SK-N-SH treated with all-trans-retinoic acid at 6 μM for 48 hours (cell line): ENCODE measurements at regions not wholly inside any gene's neighbourhood (a gene's known extent, or its start where the extent isn't known, plus 50 kb on each side); places are given as distances from the start of the nearest gene placed in this dataset.

Experiments
- ATAC-seq: fragments of 200-7000 bp; cut with Tn5 transposase; 3 replicates; pipeline ENCODE4 v1.9.1; 2020; ENCODE audit warnings: mild to moderate bottlenecking, moderate library complexity
- ARNTL ChIP-seq: fragments of 450-650 bp; formaldehyde crosslinking; IDR thresholded peaks from 2 replicates; pipeline ENCODE4 v1.5.0; 2020; ENCODE audit warnings: low read depth, mild to moderate bottlenecking, moderate library complexity, borderline replicate concordance
- BACH2 ChIP-seq: fragments of 250-450 bp; sonication (Bioruptor Pico); IDR thresholded peaks from 2 replicates; pipeline ENCODE4 v1.9.0; 2021; ENCODE audit warnings: mild to moderate bottlenecking, borderline replicate concordance
- CSDC2 ChIP-seq: fragments of 250-450 bp; sonication (Bioruptor Pico); IDR thresholded peaks from 2 replicates; pipeline ENCODE4 v1.5.0; 2020; ENCODE audit warnings: mild to moderate bottlenecking, moderate library complexity
- ESRRG ChIP-seq: fragments of 250-450 bp; sonication (Bioruptor Pico); IDR thresholded peaks from 2 replicates; pipeline ENCODE4 v1.6.1; 2021; ENCODE audit warnings: mild to moderate bottlenecking
- GLIS3 ChIP-seq: fragments of 250-450 bp; sonication (Bioruptor Pico); IDR thresholded peaks from 2 replicates; pipeline ENCODE4 v1.5.0; 2020; ENCODE audit warnings: mild to moderate bottlenecking, moderate library complexity
- ISL1 ChIP-seq: fragments of 250-450 bp; sonication (Bioruptor Pico); IDR thresholded peaks from 2 replicates; pipeline ENCODE4 v2.1.2; 2022; ENCODE audit warnings: mild to moderate bottlenecking, moderate library complexity
- PPARA ChIP-seq: fragments of 250-450 bp; sonication (Bioruptor Pico); IDR thresholded peaks from 2 replicates; pipeline ENCODE4 v1.5.0; 2020; ENCODE audit warnings: mild to moderate bottlenecking, borderline replicate concordance
- SNAI2 ChIP-seq: fragments of 250-450 bp; sonication (Bioruptor Pico); IDR thresholded peaks from 2 replicates; pipeline ENCODE4 v1.5.0; 2020; ENCODE audit warnings: mild to moderate bottlenecking, moderate library complexity
- TCF4 ChIP-seq: fragments of 250-450 bp; sonication (Bioruptor Pico); IDR thresholded peaks from 2 replicates; pipeline ENCODE4 v1.8.0; 2021; ENCODE audit warnings: mild to moderate bottlenecking, moderate library complexity, borderline replicate concordance
- TOX ChIP-seq: fragments of 250-450 bp; sonication (Bioruptor Pico); IDR thresholded peaks from 2 replicates; pipeline ENCODE4 v1.8.0; 2021; ENCODE audit warnings: mild to moderate bottlenecking, moderate library complexity, borderline replicate concordance
- ZC3H10 ChIP-seq: fragments of 250-450 bp; sonication (Bioruptor Pico); IDR thresholded peaks from 2 replicates; pipeline ENCODE4 v1.5.1; 2021; ENCODE audit warnings: mild to moderate bottlenecking, moderate library complexity
- ZFP3 ChIP-seq: fragments of 250-450 bp; sonication (Bioruptor Pico); IDR thresholded peaks from 2 replicates; pipeline ENCODE4 v1.5.0; 2020; ENCODE audit warnings: mild to moderate bottlenecking, moderate library complexity
- ZFP30 ChIP-seq: fragments of 450-650 bp; formaldehyde crosslinking; IDR thresholded peaks from 2 replicates; pipeline ENCODE4 v1.5.0; 2022; ENCODE audit warnings: mild to moderate bottlenecking, moderate library complexity
- ZNF565 ChIP-seq: fragments of 450-650 bp; formaldehyde crosslinking; conservative IDR thresholded peaks from 2 replicates; pipeline ENCODE4 v1.5.0; 2020; ENCODE audit warnings: low read depth, mild to moderate bottlenecking, moderate library complexity
- ZNF70 ChIP-seq: fragments of 450-650 bp; formaldehyde crosslinking; IDR thresholded peaks from 2 replicates; pipeline ENCODE4 v1.5.0; 2020; ENCODE audit warnings: mild to moderate bottlenecking, moderate library complexity
- ZNF8 ChIP-seq: fragments of 450-650 bp; formaldehyde crosslinking; IDR thresholded peaks from 2 replicates; pipeline ENCODE4 v1.5.0; 2020; ENCODE audit warnings: mild to moderate bottlenecking, moderate library complexity
- TF ChIP-seq, protein P1 (sequence below): fragments of 250-450 bp; sonication (Bioruptor Pico); IDR thresholded peaks from 2 replicates; pipeline ENCODE4 v1.5.1; 2020; ENCODE audit warnings: low read depth, mild to moderate bottlenecking, moderate library complexity
- TF ChIP-seq, protein P2 (sequence below): fragments of 250-450 bp; sonication (Bioruptor Pico); IDR thresholded peaks from 2 replicates; pipeline ENCODE4 v1.8.0; 2020; ENCODE audit warnings: mild to moderate bottlenecking, moderate library complexity, borderline replicate concordance
- TF ChIP-seq, protein P3 (sequence below): fragments of 250-450 bp; sonication (Bioruptor Pico); IDR thresholded peaks from 2 replicates; pipeline ENCODE4 v1.8.0; 2021; ENCODE audit warnings: low read depth, mild to moderate bottlenecking, moderate library complexity, borderline replicate concordance
- TF ChIP-seq, protein P4 (sequence below): fragments of 250-450 bp; sonication (Bioruptor Pico); IDR thresholded peaks from 2 replicates; pipeline ENCODE4 v1.5.0; 2020; ENCODE audit warnings: mild to moderate bottlenecking, moderate library complexity
- TF ChIP-seq, protein P5 (sequence below): fragments of 250-450 bp; sonication (Bioruptor Pico); IDR thresholded peaks from 2 replicates; pipeline ENCODE4 v1.5.1; 2021; ENCODE audit warnings: mild to moderate bottlenecking, moderate library complexity

DNA sequence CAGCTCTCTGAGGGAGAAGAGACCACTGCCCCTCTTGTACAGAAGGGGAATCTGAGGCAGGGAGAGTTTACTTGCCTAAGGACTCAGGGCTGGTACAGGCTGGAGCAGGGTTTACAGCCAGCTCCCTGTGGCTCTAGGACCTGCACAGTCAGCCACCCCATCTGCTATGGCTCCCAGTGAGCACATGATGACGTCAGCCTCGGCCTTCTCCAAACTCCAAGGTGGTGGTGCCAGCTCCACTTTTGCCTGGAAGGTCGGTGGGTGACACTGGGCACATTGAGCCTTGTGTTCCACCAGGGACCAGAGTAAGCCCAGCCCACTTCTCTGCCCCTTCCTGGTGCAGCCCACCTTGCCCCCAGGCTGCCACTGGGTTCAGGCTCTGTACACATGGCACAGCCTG, 202.2 kb downstream of the ENGASE start:
- no peak for ATAC-seq
- TF ChIP-seq, protein P1, sequence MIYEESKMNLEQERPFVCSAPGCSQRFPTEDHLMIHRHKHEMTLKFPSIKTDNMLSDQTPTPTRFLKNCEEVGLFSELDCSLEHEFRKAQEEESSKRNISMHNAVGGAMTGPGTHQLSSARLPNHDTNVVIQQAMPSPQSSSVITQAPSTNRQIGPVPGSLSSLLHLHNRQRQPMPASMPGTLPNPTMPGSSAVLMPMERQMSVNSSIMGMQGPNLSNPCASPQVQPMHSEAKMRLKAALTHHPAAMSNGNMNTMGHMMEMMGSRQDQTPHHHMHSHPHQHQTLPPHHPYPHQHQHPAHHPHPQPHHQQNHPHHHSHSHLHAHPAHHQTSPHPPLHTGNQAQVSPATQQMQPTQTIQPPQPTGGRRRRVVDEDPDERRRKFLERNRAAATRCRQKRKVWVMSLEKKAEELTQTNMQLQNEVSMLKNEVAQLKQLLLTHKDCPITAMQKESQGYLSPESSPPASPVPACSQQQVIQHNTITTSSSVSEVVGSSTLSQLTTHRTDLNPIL (CRISPR knock-in tag), result no peak
- TF ChIP-seq ZNF8 (CRISPR knock-in tag), result no peak
- no peak for TF ChIP-seq ZC3H10
- TF ChIP-seq ZFP30 (CRISPR knock-in tag), result no peak
- TF ChIP-seq, protein P2, sequence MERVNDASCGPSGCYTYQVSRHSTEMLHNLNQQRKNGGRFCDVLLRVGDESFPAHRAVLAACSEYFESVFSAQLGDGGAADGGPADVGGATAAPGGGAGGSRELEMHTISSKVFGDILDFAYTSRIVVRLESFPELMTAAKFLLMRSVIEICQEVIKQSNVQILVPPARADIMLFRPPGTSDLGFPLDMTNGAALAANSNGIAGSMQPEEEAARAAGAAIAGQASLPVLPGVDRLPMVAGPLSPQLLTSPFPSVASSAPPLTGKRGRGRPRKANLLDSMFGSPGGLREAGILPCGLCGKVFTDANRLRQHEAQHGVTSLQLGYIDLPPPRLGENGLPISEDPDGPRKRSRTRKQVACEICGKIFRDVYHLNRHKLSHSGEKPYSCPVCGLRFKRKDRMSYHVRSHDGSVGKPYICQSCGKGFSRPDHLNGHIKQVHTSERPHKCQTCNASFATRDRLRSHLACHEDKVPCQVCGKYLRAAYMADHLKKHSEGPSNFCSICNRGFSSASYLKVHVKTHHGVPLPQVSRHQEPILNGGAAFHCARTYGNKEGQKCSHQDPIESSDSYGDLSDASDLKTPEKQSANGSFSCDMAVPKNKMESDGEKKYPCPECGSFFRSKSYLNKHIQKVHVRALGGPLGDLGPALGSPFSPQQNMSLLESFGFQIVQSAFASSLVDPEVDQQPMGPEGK (CRISPR knock-in tag), result no peak
- no peak for TF ChIP-seq ESRRG
- TF ChIP-seq ZNF565 (CRISPR knock-in tag), result no peak
- TF ChIP-seq, protein P3, sequence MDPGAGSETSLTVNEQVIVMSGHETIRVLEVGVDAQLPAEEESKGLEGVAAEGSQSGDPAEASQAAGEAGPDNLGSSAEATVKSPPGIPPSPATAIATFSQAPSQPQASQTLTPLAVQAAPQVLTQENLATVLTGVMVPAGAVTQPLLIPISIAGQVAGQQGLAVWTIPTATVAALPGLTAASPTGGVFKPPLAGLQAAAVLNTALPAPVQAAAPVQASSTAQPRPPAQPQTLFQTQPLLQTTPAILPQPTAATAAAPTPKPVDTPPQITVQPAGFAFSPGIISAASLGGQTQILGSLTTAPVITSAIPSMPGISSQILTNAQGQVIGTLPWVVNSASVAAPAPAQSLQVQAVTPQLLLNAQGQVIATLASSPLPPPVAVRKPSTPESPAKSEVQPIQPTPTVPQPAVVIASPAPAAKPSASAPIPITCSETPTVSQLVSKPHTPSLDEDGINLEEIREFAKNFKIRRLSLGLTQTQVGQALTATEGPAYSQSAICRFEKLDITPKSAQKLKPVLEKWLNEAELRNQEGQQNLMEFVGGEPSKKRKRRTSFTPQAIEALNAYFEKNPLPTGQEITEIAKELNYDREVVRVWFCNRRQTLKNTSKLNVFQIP, result no peak
- TF ChIP-seq ISL1 (CRISPR knock-in tag), result no peak
- TF ChIP-seq, protein P4, sequence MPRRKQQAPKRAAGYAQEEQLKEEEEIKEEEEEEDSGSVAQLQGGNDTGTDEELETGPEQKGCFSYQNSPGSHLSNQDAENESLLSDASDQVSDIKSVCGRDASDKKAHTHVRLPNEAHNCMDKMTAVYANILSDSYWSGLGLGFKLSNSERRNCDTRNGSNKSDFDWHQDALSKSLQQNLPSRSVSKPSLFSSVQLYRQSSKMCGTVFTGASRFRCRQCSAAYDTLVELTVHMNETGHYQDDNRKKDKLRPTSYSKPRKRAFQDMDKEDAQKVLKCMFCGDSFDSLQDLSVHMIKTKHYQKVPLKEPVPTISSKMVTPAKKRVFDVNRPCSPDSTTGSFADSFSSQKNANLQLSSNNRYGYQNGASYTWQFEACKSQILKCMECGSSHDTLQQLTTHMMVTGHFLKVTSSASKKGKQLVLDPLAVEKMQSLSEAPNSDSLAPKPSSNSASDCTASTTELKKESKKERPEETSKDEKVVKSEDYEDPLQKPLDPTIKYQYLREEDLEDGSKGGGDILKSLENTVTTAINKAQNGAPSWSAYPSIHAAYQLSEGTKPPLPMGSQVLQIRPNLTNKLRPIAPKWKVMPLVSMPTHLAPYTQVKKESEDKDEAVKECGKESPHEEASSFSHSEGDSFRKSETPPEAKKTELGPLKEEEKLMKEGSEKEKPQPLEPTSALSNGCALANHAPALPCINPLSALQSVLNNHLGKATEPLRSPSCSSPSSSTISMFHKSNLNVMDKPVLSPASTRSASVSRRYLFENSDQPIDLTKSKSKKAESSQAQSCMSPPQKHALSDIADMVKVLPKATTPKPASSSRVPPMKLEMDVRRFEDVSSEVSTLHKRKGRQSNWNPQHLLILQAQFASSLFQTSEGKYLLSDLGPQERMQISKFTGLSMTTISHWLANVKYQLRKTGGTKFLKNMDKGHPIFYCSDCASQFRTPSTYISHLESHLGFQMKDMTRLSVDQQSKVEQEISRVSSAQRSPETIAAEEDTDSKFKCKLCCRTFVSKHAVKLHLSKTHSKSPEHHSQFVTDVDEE, result no peak
- TF ChIP-seq SNAI2 (CRISPR knock-in tag), result no peak
- TF ChIP-seq TCF4 (CRISPR knock-in tag), result no peak
- TF ChIP-seq ZFP3 (CRISPR knock-in tag), result no peak
- TF ChIP-seq, protein P5, sequence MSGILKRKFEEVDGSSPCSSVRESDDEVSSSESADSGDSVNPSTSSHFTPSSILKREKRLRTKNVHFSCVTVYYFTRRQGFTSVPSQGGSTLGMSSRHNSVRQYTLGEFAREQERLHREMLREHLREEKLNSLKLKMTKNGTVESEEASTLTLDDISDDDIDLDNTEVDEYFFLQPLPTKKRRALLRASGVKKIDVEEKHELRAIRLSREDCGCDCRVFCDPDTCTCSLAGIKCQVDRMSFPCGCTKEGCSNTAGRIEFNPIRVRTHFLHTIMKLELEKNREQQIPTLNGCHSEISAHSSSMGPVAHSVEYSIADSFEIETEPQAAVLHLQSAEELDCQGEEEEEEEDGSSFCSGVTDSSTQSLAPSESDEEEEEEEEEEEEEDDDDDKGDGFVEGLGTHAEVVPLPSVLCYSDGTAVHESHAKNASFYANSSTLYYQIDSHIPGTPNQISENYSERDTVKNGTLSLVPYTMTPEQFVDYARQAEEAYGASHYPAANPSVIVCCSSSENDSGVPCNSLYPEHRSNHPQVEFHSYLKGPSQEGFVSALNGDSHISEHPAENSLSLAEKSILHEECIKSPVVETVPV (CRISPR knock-in tag), result no peak
- TF ChIP-seq ARNTL, result no peak
- no peak for TF ChIP-seq PPARA
- no peak for TF ChIP-seq TOX

DNA sequence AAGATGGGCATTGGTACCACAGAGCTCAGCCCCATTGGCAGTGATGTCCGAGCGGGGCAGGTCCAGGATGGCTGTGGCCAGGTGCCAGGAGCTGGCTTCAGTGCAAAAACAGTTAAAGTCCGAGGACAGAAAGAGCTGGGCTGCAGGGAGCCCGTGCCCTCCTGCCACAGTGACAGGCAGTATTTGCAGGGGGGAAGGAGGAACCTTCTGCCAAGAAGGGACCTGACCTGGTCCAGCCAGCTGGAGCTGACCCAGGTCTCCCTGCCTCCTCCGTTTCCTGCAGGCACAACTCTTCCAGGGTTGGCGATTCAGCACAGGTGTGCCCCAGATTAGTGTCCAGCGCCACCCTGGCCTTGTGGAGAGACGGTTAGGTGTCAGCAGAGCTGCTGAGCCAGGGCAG, 199.0 kb downstream of the ENGASE start:
- TF ChIP-seq ZNF70 (CRISPR knock-in tag) (no peak), ZNF8 (CRISPR knock-in tag) (no peak), ZC3H10 (no peak), TOX (no peak), ZNF565 (CRISPR knock-in tag) (no peak), BACH2 (CRISPR knock-in tag) (no peak), CSDC2 (CRISPR knock-in tag) (no peak), GLIS3 (CRISPR knock-in tag) (no peak), ARNTL (no peak), ZFP3 (CRISPR knock-in tag) (no peak)
- TF ChIP-seq, protein P3, result no peak
- TF ChIP-seq, protein P1 (CRISPR knock-in tag), result no peak
- TF ChIP-seq, protein P4, result no peak
- TF ChIP-seq, all 23 proteins: peak for 0
- ATAC-seq, result no peak
